DOHH2 (cell line): ENCODE measurements at regions not wholly inside any gene's neighbourhood (a gene's known extent, or its start where the extent isn't known, plus 50 kb on each side); places are given as distances from the start of the nearest gene placed in this dataset.

Experiments
- H3F3A ChIP-seq: fragments of 200-600 bp; sonication (generic), shearing (Covaris generic); 2 replicates; pipeline ENCODE4 v1.6.0; 2016; ENCODE audit warnings: antibody characterized with exemption, mild to moderate bottlenecking; ENCODE audit not compliant: control insufficient read depth, insufficient read depth
- H3K27ac ChIP-seq: fragments of 200-600 bp; sonication (generic); 2 replicates; pipeline ENCODE4 v1.5.1; 2014; ENCODE audit warnings: low read depth, mild to moderate bottlenecking, low read length, moderate library complexity
- H3K27me3 ChIP-seq: fragments of 200-600 bp; sonication (generic); 2 replicates; pipeline ENCODE4 v1.6.1; 2014; ENCODE audit warnings: mild to moderate bottlenecking, low read length, mixed read lengths; ENCODE audit not compliant: control insufficient read depth
- H3K36me3 ChIP-seq: fragments of 200-600 bp; sonication (generic); 2 replicates; pipeline ENCODE4 v1.6.1; 2014; ENCODE audit warnings: mild to moderate bottlenecking, low read length, moderate library complexity, mixed read lengths; ENCODE audit not compliant: control insufficient read depth
- H3K4me1 ChIP-seq: fragments of 200-600 bp; sonication (generic); 2 replicates; pipeline ENCODE4 v1.6.1; 2014; ENCODE audit warnings: mild to moderate bottlenecking, low read length, mixed read lengths; ENCODE audit not compliant: control insufficient read depth
- H3K4me2 ChIP-seq: fragments of 200-600 bp; sonication (generic); 2 replicates; pipeline ENCODE4 v1.6.0; 2014; ENCODE audit warnings: mild to moderate bottlenecking, low read length, moderate library complexity
- H3K4me3 ChIP-seq: fragments of 200-600 bp; sonication (generic); 2 replicates; pipeline ENCODE4 v1.5.1; 2014; ENCODE audit warnings: mild to moderate bottlenecking, low read length, mixed read lengths
- H3K79me2 ChIP-seq: fragments of 200-600 bp; sonication (generic); 2 replicates; pipeline ENCODE4 v1.6.1; 2014; ENCODE audit warnings: mild to moderate bottlenecking, low read length, mixed read lengths; ENCODE audit not compliant: control insufficient read depth
- H3K9me2 ChIP-seq: fragments of 200-600 bp; sonication (generic); replicated peaks from 2 replicates; pipeline ENCODE4 v1.6.1; 2014; ENCODE audit warnings: mild to moderate bottlenecking, low read length, mixed read lengths; ENCODE audit not compliant: control insufficient read depth
- H3K9me3 ChIP-seq: fragments of 200-600 bp; sonication (generic); 2 replicates; pipeline ENCODE4 v1.6.1; 2014; ENCODE audit warnings: antibody characterized with exemption, low read length, mixed read lengths; ENCODE audit not compliant: control insufficient read depth, insufficient read depth
- H4K20me1 ChIP-seq: fragments of 200-600 bp; sonication (generic); 2 replicates; pipeline ENCODE4 v1.6.0; 2014; ENCODE audit warnings: low read depth, mild to moderate bottlenecking, antibody characterized with exemption, low read length, moderate library complexity; ENCODE audit not compliant: control insufficient read depth, insufficient read depth
- EZH2phosphoT487 ChIP-seq: fragments of 200-600 bp; sonication (generic); IDR thresholded peaks from 2 replicates; pipeline ENCODE4 v1.6.1; 2017; ENCODE audit warnings: borderline replicate concordance, mild to moderate bottlenecking, antibody characterized with exemption, low read length, moderate library complexity, mixed read lengths
- TF ChIP-seq, protein P1 (sequence below): fragments of 200-600 bp; sonication (generic); IDR thresholded peaks from one replicate; pipeline ENCODE4 v1.5.1; 2014; ENCODE audit warnings: antibody characterized with exemption, mild to moderate bottlenecking, low read depth, low read length; ENCODE audit not compliant: poor library complexity, severe bottlenecking

DNA sequence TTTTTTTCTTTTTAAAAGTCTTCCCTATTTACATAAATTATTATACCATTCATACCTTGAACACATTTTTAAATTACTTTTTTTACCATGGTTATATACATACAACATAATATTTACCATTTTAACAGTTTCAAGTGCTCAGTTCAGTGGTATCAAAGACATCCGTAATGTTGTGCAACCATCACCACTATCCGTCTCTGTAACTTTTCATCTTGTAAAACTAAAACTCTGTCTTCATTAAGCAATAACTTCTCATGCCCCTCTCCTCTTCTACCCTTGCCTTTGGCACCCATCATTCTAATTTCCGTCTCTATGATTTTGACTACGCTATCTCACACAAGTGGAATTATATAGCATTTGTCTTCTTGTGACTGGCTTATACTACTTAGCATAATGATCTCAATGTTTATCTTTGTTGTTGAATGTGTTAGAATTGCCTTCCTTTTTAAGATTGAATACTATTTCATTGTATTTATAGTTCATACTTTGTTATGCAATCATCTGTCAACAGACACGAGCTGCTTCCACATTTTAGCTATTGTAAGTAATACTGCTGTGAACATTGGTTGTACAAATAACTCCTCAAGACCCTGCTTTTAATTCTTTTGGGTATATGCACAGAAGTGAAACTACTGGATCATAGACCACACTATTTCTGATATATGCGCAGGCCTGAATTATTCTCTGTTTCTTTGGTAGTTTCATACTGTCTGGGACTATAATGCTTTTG, 689.5 kb upstream of the NCAM2 start:
- no peaks in the 10 kb centered on the region for H4K20me1 ChIP-seq
- H3K36me3 ChIP-seq: no peaks in the 10 kb centered on the region
- TF ChIP-seq, protein P1, sequence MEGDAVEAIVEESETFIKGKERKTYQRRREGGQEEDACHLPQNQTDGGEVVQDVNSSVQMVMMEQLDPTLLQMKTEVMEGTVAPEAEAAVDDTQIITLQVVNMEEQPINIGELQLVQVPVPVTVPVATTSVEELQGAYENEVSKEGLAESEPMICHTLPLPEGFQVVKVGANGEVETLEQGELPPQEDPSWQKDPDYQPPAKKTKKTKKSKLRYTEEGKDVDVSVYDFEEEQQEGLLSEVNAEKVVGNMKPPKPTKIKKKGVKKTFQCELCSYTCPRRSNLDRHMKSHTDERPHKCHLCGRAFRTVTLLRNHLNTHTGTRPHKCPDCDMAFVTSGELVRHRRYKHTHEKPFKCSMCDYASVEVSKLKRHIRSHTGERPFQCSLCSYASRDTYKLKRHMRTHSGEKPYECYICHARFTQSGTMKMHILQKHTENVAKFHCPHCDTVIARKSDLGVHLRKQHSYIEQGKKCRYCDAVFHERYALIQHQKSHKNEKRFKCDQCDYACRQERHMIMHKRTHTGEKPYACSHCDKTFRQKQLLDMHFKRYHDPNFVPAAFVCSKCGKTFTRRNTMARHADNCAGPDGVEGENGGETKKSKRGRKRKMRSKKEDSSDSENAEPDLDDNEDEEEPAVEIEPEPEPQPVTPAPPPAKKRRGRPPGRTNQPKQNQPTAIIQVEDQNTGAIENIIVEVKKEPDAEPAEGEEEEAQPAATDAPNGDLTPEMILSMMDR: no peak
- TF ChIP-seq EZH2phosphoT487: no peak
- H3K9me3 ChIP-seq: no peaks in the 10 kb centered on the region; the same call in 1 of the 2 replicates
- H3K4me3 ChIP-seq: no peak overlapping the region
- H3F3A ChIP-seq: no peaks in the 10 kb centered on the region
- H3K9me2 ChIP-seq: no peaks in the 10 kb centered on the region
- no peak overlapping the region for H3K27ac ChIP-seq
- no peaks in the 10 kb centered on the region for H3K4me1 ChIP-seq
- no peak overlapping the region for H3K4me2 ChIP-seq
- H3K79me2 ChIP-seq: no peaks in the 10 kb centered on the region
- no peaks in the 10 kb centered on the region for H3K27me3 ChIP-seq

DNA sequence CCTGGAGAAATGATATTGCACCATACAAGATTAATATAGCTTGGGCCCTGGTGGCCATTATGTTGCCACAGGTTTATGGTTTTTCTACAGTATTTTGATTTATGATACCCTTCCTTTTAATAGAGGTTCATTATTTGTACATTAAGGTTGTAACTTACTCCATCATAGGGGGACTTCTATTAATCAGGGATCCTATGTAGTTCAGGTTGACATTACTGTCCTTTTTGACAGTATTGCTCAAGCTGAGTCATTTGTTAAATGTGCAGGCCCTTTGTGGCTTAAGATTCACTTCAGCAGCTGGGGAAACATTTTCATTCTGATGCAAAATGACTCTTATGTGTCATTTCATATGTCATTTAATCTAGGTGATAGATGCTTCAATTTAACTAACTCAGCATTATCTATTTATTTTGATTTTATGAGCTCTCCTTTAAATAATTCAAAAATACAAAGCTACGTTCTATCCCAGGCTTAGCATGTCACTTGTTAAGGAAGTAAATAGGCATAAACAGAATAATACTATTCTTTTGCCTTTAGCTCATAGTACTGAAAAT, 686.9 kb upstream of the NCAM2 start:
- H3K9me3 ChIP-seq: no peaks in the 10 kb centered on the region
- H3K36me3 ChIP-seq: no peaks in the 10 kb centered on the region
- H3K27me3 ChIP-seq: no peaks in the 10 kb centered on the region
- TF ChIP-seq EZH2phosphoT487: no peak
- TF ChIP-seq, protein P1: no peak
- no peaks in the 10 kb centered on the region for H3K9me2 ChIP-seq
- H3K79me2 ChIP-seq: no peaks in the 10 kb centered on the region
- H3K27ac ChIP-seq: no peak overlapping the region
- no peaks in the 10 kb centered on the region for H3F3A ChIP-seq
- H3K4me3 ChIP-seq: no peak overlapping the region
- no peaks in the 10 kb centered on the region for H4K20me1 ChIP-seq
- H3K4me1 ChIP-seq: no peaks in the 10 kb centered on the region
- H3K4me2 ChIP-seq: no peak overlapping the region

DNA sequence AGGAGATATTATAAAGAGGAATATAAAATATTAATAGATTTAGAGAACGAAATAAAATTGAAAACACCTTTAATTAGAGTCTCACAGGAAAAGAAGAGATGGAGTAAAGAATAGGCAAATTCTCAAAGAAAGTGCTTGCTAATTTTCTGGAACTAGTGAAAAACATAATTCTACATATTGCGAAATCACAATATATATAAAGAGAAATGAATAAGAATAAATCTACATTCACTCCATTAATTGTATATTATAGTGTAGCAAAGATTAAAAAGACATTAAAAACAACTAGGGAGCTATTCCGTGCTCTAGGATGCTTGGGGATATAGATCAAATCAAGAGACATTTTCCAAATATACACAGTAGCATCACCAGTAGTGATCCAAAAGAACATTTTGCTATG, 685.2 kb upstream of the NCAM2 start:
- TF ChIP-seq, protein P1: no peak
- TF ChIP-seq EZH2phosphoT487: no peak
- Histone ChIP-seq H3K4me2 (no peak overlapping the region), H3K79me2 (no peaks in the 10 kb centered on the region), H3F3A (no peaks in the 10 kb centered on the region), H3K27me3 (no peaks in the 10 kb centered on the region), H4K20me1 (no peaks in the 10 kb centered on the region), H3K9me2 (no peaks in the 10 kb centered on the region), H3K27ac (no peak overlapping the region), H3K36me3 (no peaks in the 10 kb centered on the region), H3K4me1 (no peaks in the 10 kb centered on the region), H3K9me3 (no peaks in the 10 kb centered on the region), H3K4me3 (no peak overlapping the region)
